HG02759 (cell line): ENCODE measurements at regions not wholly inside any gene's neighbourhood (a gene's known extent, or its start where the extent isn't known, plus 50 kb on each side); places are given as distances from the start of the nearest gene placed in this dataset.

Experiments
- ATAC-seq: cut with Tn5 transposase; IDR thresholded peaks from one replicate; pipeline ENCODE4 v1.9.1; 2021; ENCODE audit warnings: mild to moderate bottlenecking, moderate library complexity; ENCODE audit not compliant: unreplicated experiment

- ATAC-seq: no peak
Observed at GRCh38 chrX:39516427-39516841, 581.3 kb downstream of the BCOR start.

- ATAC-seq: no peak
Observed at GRCh38 chrX:39518476-39519029, 579.2 kb downstream of the BCOR start.

DNA sequence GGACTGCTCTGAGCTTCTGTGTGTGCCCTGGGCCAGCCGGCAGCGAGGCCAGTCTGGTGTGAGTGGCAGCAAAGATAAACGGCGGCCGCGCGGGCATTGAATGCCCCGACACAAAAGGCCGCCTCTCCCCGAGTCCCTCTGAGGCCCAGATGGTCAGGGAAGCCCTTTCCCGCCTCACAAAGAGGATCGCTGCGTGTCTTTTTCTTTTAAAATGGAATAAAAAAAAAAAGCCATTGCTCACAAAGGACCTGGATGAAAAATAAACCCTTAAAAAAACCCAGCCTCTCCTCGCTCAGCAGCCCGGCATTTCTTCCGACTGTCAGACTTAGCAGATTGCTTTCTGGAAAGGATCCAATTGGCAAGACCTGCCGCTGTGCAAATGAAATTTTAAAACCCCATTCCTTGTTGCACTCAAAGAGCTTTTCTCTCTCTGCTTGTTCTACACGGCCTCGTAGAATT, 578.7 kb downstream of the BCOR start:
- ATAC-seq: no peak

- no peak for ATAC-seq
Observed at GRCh38 chrX:39519566-39520301, 578.0 kb downstream of the BCOR start.

- ATAC-seq: no peak
Observed at GRCh38 chrX:39525758-39526157, 572.0 kb downstream of the BCOR start.

GRCh38 chrX:39527025-39527424, 570.7 kb downstream of the BCOR start:
- no peak for ATAC-seq

- no peak for ATAC-seq
Observed at GRCh38 chrX:39528161-39528916, 569.4 kb downstream of the BCOR start.

GRCh38 chrX:39532761-39533160, 565.0 kb downstream of the BCOR start:
- no peak for ATAC-seq

DNA sequence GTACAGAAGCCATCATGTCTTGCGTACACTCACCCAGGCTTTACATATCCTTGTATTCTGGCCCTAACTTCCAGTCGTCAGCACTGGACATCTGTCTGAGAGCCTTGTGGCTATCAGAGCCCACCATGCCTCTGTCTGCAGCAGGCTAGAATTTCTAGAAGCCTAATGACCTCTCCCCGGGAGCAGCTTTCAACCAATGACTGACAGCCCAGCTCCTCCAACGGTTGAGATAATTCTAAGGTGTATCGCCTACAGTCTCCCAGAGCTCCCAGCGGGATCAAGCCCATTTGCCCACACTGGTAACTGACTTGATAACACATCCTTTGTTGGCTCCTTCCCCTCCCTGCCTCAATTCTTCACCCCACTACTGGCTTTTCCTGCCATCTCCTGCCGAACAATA, 562.8 kb downstream of the BCOR start:
- no peak for ATAC-seq

DNA sequence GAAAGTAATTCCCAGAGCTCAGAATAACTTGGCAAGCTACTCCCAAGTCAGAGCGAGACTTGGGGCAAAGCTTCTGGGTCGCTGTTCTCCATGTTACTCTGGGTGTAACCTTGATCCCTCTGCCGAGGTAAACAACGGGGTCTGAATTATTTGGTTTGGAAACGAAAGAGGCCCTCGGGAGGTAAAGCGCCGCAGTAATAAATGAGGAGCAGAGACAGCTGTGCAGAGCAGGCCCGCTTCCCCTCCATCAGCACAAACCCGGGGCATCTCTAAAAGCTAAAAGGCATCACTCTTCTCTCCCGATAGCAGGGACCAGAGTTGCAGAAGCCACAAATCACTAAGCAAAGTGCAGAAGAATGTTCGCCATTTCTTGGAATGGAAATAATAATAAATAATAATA, 561.5 kb downstream of the BCOR start:
- ATAC-seq: no peak

DNA sequence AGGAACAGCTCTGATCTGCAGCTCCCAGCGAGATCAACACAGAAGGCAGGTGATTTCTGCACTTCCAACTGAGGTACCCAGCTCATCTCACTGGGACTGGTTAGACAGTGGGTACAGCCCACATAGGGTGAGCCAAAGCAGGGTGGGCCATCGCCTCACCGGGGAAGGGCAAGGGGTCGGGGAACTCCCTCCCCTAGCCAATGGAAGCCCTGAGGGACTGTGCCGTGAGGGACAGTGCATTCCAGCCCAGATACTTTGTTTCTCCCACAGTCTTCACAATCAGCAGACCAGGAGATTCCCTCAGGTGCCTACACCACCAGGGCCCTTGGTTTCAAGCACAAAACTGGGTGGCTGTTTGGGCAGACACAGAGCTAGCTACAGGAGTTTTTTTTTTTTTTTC, 555.9 kb downstream of the BCOR start:
- no peak for ATAC-seq

DNA sequence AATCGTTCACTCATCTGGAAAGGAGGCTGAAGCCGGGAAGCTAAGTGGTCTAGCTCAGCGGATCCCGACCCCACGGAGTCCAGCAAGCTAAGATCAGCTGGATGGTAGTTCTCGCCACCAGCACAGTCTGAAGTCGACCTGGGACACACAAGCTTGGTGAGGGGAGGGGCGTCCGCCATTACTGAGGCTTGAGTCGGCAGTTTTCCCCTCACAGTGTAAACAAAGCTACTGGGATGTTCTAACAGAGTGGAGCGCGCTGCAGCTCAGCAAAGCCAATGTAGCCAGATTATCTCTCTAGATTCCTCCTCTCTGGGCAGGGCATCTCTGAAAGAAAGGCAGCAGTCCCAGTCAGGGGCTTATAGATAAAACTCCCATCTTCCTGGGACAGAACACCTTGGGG, 555.4 kb downstream of the BCOR start:
- no peak for ATAC-seq

- no peak for ATAC-seq
Observed at GRCh38 chrX:39550795-39551361, 546.9 kb downstream of the BCOR start.

DNA sequence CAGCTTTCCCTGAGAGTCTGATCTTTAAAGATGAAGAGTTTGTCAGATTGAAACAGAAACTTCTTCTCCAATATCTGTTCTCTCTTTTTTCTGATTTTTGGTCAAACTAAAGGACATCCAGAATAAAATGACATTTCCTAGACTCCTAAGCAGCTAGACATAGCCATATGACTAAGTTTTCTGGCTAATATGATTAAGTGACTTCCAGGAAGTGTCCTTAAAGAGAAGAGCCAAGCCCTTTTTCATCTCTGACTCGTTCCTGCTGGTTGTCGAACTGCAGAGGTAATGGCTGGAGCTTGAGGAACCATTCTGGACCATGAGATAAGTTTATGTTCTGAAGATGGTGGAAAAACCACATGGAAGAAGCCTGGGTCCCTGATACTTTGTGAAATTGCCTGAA, 546.0 kb downstream of the BCOR start:
- ATAC-seq: no peak

GRCh38 chrX:39555431-39555830, 542.3 kb downstream of the BCOR start:
- ATAC-seq: no peak

DNA sequence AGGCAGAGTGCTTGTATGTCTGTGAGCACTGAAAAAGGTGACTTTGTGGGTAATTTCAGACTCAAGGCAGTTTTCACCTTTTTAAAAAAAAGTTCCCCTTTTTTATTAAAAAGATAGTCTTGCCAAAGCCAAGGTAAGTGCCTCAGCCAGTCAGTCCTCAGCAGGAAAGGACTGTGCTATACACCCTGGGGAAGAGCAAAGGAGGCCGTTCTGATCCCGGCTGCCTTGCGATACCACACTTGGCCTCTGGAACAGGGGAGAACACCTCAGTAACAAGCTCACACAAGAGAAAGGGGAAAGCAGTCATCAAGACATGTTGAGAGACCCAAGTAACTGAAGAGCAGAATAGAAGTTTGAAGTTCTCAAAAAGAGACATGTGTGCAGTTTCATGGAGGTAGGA, 541.7 kb downstream of the BCOR start:
- ATAC-seq: no peak

DNA sequence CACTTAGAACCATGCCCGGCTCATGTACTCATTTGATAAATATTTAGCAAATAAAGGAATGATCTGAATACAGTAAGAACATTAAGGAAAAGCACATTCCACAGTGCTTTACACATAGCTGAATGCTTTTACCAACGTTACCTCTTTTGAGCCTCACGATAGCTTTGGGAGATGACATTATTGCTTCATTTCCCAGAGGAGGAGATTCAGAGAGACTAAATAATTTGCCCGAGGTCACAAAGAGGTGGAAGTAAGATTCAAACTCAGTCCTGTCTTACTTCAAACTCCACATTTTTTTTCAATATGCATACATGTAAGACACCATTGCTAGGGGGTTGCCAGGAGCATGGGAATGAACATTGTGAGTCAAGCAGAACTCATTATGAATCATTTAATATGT, 538.5 kb downstream of the BCOR start:
- no peak for ATAC-seq

DNA sequence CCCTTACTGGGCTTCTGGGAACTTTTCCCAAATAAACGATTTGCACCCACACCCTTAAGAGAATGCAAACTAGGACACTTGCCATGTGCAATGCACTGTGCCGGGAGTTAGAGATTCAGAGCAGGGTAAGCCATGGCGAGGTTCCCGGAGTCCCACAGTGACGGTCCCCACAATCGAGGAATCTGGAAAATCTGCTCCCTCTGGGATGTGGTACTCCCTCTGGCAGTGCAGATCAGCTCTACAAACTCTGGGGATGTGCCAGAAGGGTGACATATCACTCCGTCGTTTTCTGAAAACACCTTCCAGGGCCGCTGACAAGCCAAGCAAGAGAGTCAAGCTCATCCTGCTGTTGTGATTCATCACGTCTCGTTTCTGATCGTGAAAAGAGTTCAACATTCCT, 537.5 kb downstream of the BCOR start:
- ATAC-seq: no peak

DNA sequence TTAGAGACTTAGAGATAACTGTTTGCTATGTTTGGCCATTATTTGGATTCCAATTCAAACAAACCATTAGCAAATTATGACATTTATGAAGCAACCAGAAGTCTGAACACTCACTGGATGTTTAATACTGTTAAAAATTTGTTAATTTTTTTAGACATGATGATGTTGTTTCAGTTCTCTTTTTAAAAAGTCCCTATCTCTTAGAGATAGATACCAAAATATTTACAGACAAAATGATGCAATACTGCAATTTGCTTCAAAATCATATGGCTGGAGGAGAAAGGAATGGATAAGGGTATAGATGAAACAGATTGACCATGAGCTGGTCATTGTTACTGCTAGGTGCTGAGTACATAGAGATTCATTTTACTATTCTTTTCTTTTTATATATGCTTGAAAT, 534.6 kb downstream of the BCOR start:
- no peak for ATAC-seq

DNA sequence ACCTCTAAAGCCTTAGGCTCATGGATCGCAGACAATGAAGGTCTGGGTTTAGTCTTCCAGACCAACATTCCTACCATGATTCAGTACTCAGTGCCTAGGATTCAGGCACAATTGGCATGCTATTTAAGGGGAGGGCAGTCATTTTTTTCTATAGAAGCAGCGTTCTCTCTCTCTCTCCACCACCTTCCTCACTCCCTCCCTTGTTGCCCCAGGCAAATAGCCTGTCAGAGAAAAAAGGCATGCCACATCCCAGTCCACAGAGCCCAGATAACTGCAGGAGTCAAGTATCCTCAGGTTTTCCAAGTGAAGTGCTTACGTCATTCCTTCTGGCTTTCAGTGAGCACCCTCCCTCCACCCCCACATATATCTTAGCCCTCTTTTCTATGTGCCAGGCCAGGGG, 533.0 kb downstream of the BCOR start:
- ATAC-seq: no peak

GRCh38 chrX:39574178-39574577, 523.6 kb downstream of the BCOR start:
- ATAC-seq: no peak
